Endothelial cell of umbilical vein (primary cell): ENCODE measurements at regions not wholly inside any gene's neighbourhood (a gene's known extent, or its start where the extent isn't known, plus 50 kb on each side); places are given as distances from the start of the nearest gene placed in this dataset.

Experiments used
- BruUV-seq: library from RNA; stranded (reverse); fragments of 400-500 nt; replicated peaks from 2 replicates; lab custom pipeline; 2021; lab: Mats Ljungman, UMichigan
- CTCF ChIA-PET: fragments of 300-600, 350-600 bp; sonication (Branson Sonifier 250); formaldehyde crosslinking; loops from one replicate; lab custom pipeline; 2021; ENCODE audit warnings: antibody characterized with exemption, inconsistent platforms; lab: Charles Lee
- POLR2A ChIA-PET: fragments of 300-600, 350-600 bp; sonication (Branson Sonifier 250); formaldehyde crosslinking; loops from one replicate; lab custom pipeline; 2021; ENCODE audit warnings: antibody characterized with exemption, inconsistent platforms; lab: Charles Lee
- DNase-seq: peaks from one replicate; pipeline ENCODE4 v3.0.0-alpha.2; 2011; ENCODE audit warnings: low read depth, low spot score
- FAIRE-seq: peaks from 2 replicates; lab custom pipeline; 2011; peaks lifted over from hg19 to GRCh38; lab: Jason Lieb, UNC
- H2AFZ ChIP-seq: 2 replicates; pipeline ENCODE4 v1.6.0; 2012; ENCODE audit warnings: low read depth, low read length, control low read depth, inconsistent platforms
- H3K27ac ChIP-seq: 2 replicates; pipeline ENCODE4 v1.5.1; 2011; ENCODE audit warnings: low read depth, mild to moderate bottlenecking, control low read depth, low read length, moderate library complexity; ENCODE audit not compliant: insufficient read depth
- H3K27me3 ChIP-seq, 2 experiments: 2 replicates each; pipeline versions ENCODE4 v1.6.0 to v1.6.1; 2011; ENCODE audit warnings: low read length in 2 of 2, mixed read lengths in 1 of 2; ENCODE audit not compliant: control insufficient read depth in 2 of 2, insufficient read depth in 2 of 2
- H3K36me3 ChIP-seq, 2 experiments: 2 replicates in 1 of 2; 3 replicates in 1 of 2; pipeline ENCODE4 v1.5.1; 2011; ENCODE audit warnings: low read length in 2 of 2, mild to moderate bottlenecking in 1 of 2, moderate library complexity in 1 of 2; ENCODE audit not compliant: control insufficient read depth in 2 of 2, insufficient read depth in 2 of 2; ENCODE audit errors: extremely low read depth in 1 of 2
- H3K4me1 ChIP-seq: 3 replicates; pipeline ENCODE4 v1.5.1; 2011; ENCODE audit warnings: mild to moderate bottlenecking, low read length; ENCODE audit not compliant: control insufficient read depth, insufficient read depth; ENCODE audit errors: extremely low read depth
- H3K4me2 ChIP-seq: 2 replicates; pipeline ENCODE4 v1.6.1; 2011; ENCODE audit warnings: low read length, control low read depth, mixed read lengths; ENCODE audit not compliant: insufficient read depth
- H3K4me3 ChIP-seq, 3 experiments: fragments of 200-600 bp in 1 of 3; sonication (generic), shearing (Covaris generic) in 1 of 3; replicated peaks in 1 of 3; 2 replicates each; pipeline ENCODE4 v1.5.1; 2011 to 2016; ENCODE audit warnings: control low read depth in 3 of 3, low read length in 3 of 3, mild to moderate bottlenecking in 2 of 3, inconsistent platforms in 1 of 3, low read depth in 1 of 3, moderate library complexity in 1 of 3; ENCODE audit not compliant: insufficient read depth in 1 of 3
- H3K79me2 ChIP-seq: 2 replicates; pipeline ENCODE4 v1.6.0; 2012; ENCODE audit warnings: low read length, inconsistent platforms; ENCODE audit not compliant: control insufficient read depth, insufficient read depth
- H3K9ac ChIP-seq: replicated peaks from 2 replicates; pipeline ENCODE3; 2011; ENCODE audit warnings: low read length, control low read depth; ENCODE audit not compliant: insufficient read depth; ENCODE audit errors: extremely low read depth
- H3K9me1 ChIP-seq: replicated peaks from 3 replicates; pipeline ENCODE4 v1.6.0; 2011; ENCODE audit warnings: mild to moderate bottlenecking, low read length; ENCODE audit not compliant: control insufficient read depth, insufficient read depth; ENCODE audit errors: extremely low read depth
- H3K9me3 ChIP-seq: replicated peaks from 2 replicates; pipeline ENCODE4 v1.5.1; 2012; ENCODE audit warnings: low read length, inconsistent platforms; ENCODE audit not compliant: control insufficient read depth, insufficient read depth
- H4K20me1 ChIP-seq: replicated peaks from 2 replicates; pipeline ENCODE3; 2011; ENCODE audit warnings: mild to moderate bottlenecking, low read length; ENCODE audit not compliant: control insufficient read depth, insufficient read depth; ENCODE audit errors: extremely low read depth
- CTCF ChIP-seq, 2 donors: IDR thresholded peaks; 1 replicate in 1 of 2; 2 replicates in 1 of 2; pipeline ENCODE4 v1.5.1; 2011; ENCODE audit warnings: low read length in 2 of 2, mild to moderate bottlenecking in 2 of 2, moderate library complexity in 2 of 2, control low read depth in 1 of 2, inconsistent platforms in 1 of 2, low read depth in 1 of 2; ENCODE audit not compliant: insufficient read depth in 1 of 2; ENCODE audit errors: extremely low read depth in 1 of 2
- EZH2 ChIP-seq: IDR thresholded peaks from 2 replicates; pipeline ENCODE4 v1.6.1; 2012; ENCODE audit warnings: borderline replicate concordance, low read depth, mild to moderate bottlenecking, moderate library complexity, low read length, inconsistent platforms; ENCODE audit not compliant: severe bottlenecking
- FOS ChIP-seq: IDR thresholded peaks from 2 replicates; pipeline ENCODE4 v1.6.1; 2011; ENCODE audit warnings: mild to moderate bottlenecking, low read length, moderate library complexity, borderline replicate concordance; ENCODE audit not compliant: insufficient read depth
- GATA2 ChIP-seq: IDR thresholded peaks from 2 replicates; pipeline ENCODE4 v1.7.0; 2011; ENCODE audit warnings: low read depth, mild to moderate bottlenecking, moderate library complexity, mixed read lengths, low read length; ENCODE audit not compliant: insufficient read length, insufficient read depth
- JUN ChIP-seq: IDR thresholded peaks from 2 replicates; pipeline ENCODE4 v1.6.1; 2011; ENCODE audit warnings: borderline replicate concordance, low read depth; ENCODE audit not compliant: insufficient read length, insufficient read depth
- MAX ChIP-seq: IDR thresholded peaks from 2 replicates; pipeline ENCODE4 v1.6.1; 2011; ENCODE audit not compliant: insufficient read depth, insufficient read length
- MYC ChIP-seq: IDR thresholded peaks from one replicate; pipeline ENCODE4 v1.6.1; 2011; ENCODE audit warnings: mild to moderate bottlenecking, low read depth, low read length
- POLR2A ChIP-seq: IDR thresholded peaks from 2 replicates; pipeline ENCODE4 v1.6.1; 2012; ENCODE audit warnings: low read depth, mild to moderate bottlenecking, control low read depth, low read length
- POLR2AphosphoS5 ChIP-seq: IDR thresholded peaks from 2 replicates; pipeline ENCODE4 v1.6.1; 2012; ENCODE audit warnings: low read depth, mild to moderate bottlenecking, control low read depth, low read length, moderate library complexity; ENCODE audit not compliant: insufficient read depth
- dilution Hi-C: fragments of 300-500 bp; cut with MboI; formaldehyde crosslinking; loops from one replicate; pipeline ENCODE4 v1.15.0; 2019; ENCODE audit warnings: low sequenced_read_pairs; ENCODE audit not compliant: extremely low pct_ligation_motif_present
- intact Hi-C: fragments of 100-400 bp; cut with micrococcal nuclease; formaldehyde crosslinking; loops from one replicate; pipeline ENCODE4 v1.10.0; 2022

- Histone ChIP-seq H3K79me2 (no peaks in the 10 kb centered on the region), H3K4me1 (no peaks in the 10 kb centered on the region), H3K4me2 (no peak overlapping the region), H3K27ac (no peak overlapping the region), H3K36me3 (no peaks in the 10 kb centered on the region), H3K9ac (no peak overlapping the region), H3K9me1 (no peaks in the 10 kb centered on the region), H3K9me3 (no peaks in the 10 kb centered on the region), H3K4me3 (no peak overlapping the region), H3K27me3 (no peaks in the 10 kb centered on the region), H2AFZ (no peak overlapping the region), H4K20me1 (no peaks in the 10 kb centered on the region)
- DNase-seq = no peak
- dilution Hi-C loops (no loop called here), intact Hi-C loops (no loop called here)
- FAIRE-seq = no peak
- POLR2A ChIA-PET = no interaction called here
- CTCF ChIA-PET = interaction anchor here (0.7 kb wide), 1 partner anchor 10 kb away, joined by 3 read pairs; no protein-coding TSS in a partner anchor
- TF ChIP-seq POLR2A (no peak), JUN (no peak), POLR2AphosphoS5 (no peak), EZH2 (no peak), FOS (no peak), MAX (no peak), MYC (no peak), CTCF (IDR thresholded peaks at IDR 0.05; ENCODE audit: extremely low read depth in 1 of 2, insufficient read depth in 1 of 2, low read depth in 1 of 2, low read length in 2 of 2) (no peak), GATA2 (no peak)
- no TSS peak for BruUV-seq
Observed at GRCh38 chr6:1544603-1545002, 65.1 kb upstream of the FOXC1 start.
